GM18907 (cell line): ENCODE measurements at regions not wholly inside any gene's neighbourhood (a gene's known extent, or its start where the extent isn't known, plus 50 kb on each side); places are given as distances from the start of the nearest gene placed in this dataset.
A peak's percentile ranks its signal among the peaks of the same experiment; 100 is the strongest.

Source experiments
- ATAC-seq: cut with Tn5 transposase; IDR thresholded peaks from one replicate; pipeline ENCODE4 v1.9.1; 2021; ENCODE audit warnings: mild to moderate bottlenecking, moderate library complexity; ENCODE audit not compliant: unreplicated experiment

DNA sequence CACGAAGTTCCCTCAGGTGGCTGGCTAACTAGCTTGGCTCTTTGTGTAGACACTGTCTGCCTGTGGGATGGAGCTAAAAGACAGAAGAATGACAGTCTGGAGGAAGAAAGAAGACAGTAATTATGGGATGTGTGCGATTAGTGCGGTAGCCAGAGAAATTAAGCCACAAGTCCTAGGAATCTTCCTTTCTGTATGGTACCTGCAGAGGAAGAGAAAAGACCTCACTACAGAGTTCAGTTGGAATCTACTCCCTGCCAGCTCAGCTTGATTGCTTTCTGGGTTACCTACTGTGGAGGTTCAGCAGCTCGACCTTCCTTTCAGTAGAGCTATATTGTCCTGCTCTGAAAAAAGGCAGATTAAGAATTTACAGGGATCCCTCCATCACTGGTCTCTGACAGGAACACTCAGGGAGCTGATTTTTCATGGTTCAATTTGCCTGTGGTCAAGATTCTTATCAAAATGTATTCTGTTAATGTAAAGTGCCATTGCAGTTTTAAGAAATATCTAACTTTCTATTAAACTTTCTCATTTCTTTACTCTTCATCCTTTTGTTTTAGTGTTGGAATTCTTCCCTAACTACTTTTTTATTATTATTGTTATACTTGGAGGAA, 187.2 kb downstream of the CENPW start:
- ATAC-seq, result no peak

DNA sequence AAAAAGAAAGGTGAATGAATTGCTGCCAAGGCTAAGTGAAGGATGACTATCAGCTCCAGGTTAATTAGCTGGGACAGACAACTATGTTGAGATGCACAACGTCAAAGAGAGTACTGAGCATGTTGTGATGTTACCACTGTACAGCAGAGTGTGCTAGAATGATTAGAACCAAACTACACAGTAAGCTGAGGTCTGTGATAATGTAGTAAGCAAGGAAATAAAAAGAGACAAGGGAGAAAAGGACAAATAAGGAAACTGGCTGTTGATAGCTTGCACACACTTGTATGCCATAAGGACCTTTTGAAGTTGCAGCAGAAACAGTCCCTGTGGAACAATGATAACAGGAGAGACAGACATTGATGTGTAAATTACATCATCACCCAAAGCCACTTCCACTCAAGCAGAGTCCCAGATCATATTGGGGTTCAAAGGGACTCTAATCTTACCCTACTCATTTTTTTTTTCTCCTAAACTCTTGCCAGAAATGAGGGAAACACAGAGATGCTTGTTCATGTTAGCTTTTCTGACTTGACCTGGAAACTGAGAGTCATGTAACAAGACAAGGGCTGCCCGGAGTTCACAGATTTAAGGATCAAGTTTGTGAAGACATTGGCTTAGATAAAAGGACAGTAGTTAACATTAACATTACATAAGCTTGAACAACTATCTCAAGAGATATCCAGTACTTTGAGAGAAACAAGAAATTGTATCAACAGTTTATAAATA, 189.9 kb downstream of the CENPW start:
- ATAC-seq, result no peak

DNA sequence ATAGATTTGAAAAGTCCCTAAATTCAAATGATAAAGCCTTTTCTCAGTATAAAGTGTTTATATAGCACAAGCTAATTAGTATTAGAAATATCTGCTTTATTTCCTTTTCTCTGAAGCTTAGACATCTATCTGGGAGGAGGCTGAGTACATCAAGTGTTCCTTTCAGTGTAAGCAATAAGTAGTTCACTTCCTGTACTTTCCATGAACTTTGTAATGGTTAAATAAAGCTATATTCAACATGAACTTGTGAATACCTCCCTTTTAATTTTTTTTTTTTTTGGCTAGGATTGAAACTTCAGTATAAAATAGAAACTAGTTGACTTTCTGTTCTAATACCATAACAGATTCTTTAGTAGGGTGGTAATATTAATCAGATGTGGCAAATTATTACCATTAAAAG, 190.9 kb downstream of the CENPW start:
- ATAC-seq, result peak; percentile 37

DNA sequence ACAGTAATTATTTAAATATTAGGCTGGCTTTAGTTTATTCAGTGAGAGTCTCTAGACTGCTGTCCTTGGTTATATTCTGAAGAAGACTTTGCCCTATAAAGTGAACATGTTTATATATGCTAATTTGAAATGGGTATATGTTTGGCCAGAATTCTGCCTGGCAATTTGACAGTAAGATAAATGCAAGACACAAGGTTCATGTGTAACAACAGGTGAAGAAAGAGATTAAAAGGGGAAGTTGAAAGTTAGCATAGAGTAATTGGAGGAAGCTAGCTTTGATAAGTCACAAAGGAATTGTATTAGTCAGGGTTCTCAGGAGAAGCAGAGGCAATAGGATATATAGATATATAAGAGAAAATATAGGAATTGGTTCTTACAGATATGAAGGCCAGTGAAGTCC, 191.4 kb downstream of the CENPW start:
- ATAC-seq, result peak; percentile 33

DNA sequence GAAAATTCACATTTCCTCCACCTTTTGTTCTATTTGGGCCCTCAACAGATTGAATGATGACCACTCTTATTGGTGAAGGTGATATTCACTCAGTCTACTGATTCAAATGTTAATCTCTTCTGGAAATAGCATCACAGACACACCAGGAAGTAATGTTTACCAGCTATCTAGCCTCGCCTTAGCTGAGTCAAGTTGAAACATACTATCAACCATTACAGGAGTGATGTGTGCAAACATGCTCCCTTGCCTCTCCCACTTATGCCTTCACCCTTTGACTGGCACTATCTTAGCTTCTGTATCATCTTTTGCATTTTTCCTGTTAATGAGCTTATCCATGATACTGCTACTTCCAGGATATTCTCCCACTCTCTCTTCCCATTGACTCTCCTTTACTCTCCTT, 191.9 kb downstream of the CENPW start:
- peak; percentile 94 for ATAC-seq

DNA sequence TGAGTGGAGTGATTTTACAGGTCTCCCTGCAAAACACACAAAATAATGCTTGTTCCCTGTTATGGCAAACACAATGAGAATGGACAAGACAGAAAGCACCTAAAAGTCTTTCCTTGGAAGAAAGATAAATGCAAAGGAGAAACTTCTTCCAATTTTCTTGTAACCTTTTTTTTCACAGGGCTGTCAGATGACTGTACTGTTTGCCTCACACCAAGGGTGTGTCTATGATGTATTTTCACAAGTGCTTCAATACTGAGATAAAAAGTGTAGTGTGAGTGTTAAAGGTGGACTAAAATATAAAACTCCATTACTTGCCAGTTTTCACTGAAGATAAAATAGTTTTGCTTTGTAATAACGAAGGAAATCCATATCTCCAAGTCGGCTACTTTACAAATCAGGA, 194.5 kb downstream of the CENPW start:
- no peak for ATAC-seq

DNA sequence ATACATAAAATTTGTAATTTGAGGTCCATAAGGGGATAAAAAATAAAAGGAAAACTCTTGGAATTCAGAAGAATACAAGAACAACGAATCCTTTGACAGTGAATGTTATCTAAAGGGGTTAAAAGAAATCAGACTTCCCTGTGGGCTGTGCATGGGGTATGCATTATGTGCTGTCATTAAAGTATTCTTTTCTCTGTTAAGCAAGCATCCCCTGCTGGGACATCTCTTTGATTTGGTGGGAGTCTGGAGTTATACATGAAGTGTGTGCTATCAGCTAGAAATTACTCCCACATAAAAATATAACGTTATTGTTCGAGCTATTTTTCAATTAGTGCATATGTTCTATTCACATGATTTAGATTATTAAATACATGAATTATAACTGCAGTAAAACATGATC, 195.2 kb downstream of the CENPW start:
- no peak for ATAC-seq

DNA sequence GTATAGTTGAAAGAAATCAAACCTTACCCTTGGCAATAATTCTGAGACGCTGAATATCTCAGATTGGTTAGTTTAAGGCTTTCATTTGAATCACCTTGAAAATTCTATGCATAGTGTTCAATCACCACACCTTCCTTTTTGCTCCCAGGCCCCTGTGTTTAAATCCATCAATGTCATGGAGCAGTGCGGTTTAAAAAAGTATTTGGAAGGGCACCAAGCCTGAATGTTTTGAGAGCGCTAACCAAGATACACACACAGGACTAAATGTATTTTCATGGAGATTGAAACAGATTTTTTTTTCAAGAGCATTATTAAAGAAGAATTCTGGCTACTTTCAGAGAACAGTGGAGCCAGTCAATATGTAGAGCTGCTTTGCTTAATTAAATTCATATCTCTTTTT, 195.7 kb downstream of the CENPW start:
- ATAC-seq, result no peak

DNA sequence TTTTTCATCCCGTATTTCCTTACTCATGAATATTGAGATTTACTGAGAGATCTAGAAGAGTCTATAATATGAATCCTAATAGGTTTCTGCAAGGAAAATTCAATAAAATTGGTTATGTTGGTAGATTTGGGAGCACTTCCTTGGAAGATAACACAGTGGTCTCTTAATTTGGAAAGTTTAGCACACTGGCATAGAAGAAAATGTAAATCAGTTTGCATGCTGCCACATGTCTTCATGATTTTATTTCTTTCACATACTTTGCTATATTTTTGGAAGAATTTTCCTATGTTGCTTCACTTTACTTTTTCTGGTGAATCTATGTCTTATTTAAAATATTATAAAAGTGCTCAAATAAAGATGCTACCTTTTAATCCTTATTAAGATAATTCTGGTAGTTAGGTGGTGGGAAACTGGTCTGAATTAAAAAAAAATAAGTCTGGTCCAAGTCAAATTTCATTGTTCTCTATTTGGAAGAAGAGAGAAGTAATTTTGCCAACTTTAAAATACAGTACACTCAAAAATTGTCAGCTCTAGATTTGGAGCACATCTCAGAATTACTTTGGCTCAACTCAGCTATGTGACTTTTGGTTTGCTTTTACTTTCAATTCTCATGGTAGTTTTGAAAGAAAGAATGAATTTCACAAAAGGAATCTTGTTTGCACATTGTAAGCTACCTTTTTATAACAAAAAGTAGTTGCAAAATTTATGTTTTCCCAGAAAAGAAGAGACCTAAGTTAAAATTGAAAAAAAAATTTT, 197.3 kb downstream of the CENPW start:
- no peak for ATAC-seq

DNA sequence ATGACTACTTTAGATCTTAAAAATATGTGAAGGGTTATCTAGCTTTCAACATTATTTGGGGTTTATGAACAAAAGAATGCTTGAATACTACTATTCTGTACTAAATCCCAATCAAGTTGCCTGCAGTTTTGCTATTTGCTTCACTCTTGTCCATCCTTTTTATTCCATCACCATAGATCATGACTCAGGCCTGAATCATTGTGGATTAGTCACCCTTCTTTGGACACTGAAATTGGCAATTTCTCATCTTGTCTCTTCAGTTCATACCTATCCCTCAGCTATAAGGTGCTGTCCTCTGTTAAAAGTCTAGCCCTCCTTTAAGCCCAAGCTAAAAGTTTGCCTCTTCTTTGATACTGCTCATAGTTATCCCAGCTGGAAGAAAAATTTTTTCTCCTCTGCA, 199.1 kb downstream of the CENPW start:
- ATAC-seq, result no peak

DNA sequence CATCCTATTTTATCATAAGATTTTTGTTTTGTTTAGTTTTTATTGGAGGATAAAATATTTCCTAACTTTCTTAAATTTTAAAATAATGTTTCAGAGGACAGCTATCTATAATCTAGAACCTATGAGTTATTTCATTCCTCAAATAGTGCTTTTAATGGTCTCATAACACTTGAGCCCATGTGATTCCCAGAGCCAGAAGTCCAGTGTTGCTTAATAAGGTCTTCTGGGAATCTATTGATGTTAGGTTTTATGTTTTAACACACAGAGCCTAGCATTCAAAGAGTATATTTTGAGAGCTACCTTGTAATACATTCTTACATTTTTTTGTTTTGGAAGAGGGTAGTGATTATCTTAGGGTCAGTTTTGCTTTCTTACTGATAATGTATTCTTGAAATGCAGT, 200.2 kb downstream of the CENPW start:
- no peak for ATAC-seq

DNA sequence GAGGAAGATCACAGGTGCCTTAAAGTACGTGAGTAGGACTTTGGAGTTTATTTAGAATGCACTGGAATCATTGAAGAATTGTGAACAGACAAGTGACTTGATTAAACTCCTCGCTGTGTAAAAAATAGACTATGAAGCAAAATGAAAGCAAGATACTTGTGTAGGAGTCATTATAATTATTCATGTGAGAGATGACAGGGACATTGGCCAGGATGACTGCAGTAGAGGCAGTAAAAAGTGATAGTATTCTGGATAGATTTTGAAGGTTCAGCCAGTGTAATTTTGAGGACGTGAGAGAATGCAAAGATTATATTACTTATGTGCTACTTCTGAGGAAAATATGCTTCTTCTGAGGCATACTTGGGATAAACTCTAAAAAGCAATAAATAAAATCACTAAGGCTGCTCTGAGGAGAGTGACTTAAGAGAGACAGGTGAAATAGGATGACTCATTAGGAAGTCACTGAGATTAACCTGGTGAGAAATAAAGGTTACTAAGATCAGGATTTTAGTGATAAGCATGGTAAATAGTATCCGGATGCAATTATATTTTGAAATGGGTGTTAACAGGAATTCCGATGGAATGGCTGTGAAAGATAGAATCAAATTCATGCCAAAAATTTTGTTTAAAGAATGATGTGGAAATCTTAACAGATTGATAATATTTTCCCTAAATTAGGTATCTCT, 202.0 kb downstream of the CENPW start:
- no peak for ATAC-seq

DNA sequence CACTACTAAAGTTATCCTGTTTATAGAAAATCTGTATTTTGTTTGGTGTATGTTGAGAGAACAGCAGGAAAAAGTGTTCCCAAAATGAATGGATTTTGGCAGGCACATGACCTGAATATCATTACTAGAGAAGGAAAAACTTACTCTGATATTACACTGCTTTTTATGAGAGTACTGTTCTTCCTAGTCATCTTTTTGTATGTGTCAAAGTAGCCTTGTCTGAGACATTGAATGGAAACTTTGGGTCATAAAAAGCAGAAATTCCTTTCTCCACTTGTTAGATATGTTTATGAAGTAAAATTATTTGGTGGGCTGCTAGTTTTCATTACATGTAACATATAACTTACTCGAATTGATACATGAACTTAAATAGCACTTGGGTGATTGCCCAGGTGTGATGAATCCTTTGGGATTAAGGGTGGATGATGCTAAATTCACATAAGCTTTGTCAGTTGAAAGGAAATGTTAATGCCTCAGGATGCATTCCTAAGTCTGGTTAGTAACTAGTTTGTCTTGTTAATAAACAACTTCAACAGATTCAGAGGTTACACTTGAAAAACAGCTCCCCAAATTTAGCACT, 206.7 kb downstream of the CENPW start:
- ATAC-seq, result no peak

DNA sequence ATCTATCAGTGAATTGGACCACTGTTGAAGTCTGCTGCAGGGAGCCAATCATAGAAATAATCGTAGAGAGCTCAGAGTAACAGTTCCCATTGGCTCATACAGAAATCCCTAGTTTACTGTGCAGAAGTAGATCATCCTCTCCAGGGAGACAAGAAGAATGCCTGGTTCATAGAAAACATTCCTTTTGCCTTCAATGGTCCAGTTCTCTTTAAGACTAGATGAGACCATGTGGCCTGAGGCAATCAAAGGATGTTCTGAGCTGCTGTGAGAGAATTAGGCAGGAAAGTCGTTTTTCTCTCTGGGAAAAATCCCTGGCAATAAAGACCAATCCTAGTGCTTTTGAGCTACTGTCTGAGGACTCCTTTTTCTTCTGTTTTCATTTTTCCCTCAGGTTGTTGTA, 208.4 kb downstream of the CENPW start:
- ATAC-seq, result no peak

DNA sequence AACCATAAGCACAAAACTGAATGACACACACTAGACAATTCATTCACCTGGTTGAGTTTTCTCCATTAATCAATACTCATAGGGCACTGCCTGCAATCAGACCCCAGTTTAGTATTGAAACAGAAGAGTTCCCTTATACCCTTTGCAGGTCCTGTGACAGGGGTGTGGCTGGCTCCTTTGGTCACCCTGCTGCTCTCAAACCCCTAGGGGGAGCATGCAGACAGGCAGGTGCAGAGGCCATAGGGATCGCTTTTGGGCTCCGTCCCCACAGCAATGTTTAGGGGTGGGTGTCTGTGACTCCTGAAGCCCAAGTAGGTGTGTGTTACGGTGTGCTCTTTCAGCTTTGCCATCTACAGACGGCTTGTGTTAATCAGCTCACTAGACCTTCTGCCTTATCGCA, 210.4 kb downstream of the CENPW start:
- peak; percentile 42 for ATAC-seq

DNA sequence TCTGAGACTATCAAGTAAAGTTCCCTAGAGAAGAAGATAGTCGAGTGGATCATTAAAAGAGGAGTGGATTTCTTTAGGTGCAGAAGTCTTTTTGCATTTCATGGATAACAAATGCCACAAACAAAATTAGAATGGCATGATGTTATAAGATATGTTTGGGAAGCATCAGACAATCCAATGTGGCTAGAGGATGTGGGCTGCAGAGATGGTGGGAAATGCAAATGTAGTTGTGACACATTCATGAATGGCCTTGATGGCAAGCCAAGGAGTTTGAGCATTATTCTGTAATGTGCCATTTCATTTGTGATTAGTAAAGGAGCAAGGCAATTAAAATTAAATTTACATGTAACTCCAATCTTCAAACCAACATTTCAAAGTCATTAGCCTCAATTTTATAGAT, 211.9 kb downstream of the CENPW start:
- no peak for ATAC-seq

DNA sequence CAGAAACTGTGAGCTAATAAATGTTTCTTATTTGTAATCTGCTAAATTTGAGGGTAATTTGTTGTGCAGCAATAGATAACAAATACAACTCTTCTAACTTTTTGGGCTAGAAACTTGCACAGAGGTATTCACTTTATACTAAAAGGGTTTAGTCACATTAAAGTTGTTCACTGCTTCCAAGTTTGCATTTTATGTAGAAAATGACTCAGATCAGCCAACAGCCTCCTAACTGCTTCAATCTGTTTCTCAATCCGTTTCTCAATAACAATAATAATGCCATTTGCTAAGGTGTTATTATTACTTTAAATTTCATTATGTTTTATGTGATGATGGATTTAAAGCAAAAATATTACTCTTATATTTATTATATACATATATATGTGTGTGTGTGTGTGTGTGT, 213.9 kb downstream of the CENPW start:
- no peak for ATAC-seq

DNA sequence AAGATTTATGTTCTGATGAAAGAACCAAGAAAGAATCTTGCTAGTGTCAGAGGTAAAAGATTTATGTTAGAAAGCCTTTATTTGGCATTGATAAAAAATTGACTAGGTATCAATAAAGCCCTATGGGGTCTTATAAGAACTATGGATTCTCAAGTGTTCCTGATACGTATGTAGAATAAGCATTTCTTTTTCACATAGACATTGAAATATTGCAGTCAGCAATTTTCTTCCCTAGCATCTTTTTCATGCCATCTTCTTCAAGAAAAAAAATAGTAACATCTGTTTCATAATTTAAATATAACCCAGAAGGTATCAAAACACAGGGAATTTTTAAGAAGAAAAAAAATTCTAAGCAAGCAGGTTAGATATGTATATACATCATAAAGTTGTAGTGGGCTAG, 230.6 kb downstream of the CENPW start:
- no peak for ATAC-seq

DNA sequence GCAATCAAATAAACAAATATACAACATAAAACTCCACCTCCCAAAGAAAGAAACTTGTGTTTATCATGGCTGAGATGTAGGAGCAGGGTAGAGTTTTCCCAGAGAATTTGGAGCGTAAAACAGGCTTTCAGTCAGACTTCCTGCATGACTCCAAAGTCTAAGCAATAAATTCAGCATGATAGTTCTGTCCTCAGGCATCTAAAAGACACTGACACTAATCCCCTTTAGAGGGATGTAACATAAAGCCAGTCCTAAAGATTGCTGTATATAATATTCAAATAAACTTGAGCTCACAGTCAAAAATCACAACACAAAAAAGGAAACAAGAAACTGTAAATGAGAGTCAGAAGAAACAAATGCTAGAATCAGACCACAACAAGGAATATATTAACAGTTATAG, 234.4 kb downstream of the CENPW start:
- ATAC-seq, result no peak

DNA sequence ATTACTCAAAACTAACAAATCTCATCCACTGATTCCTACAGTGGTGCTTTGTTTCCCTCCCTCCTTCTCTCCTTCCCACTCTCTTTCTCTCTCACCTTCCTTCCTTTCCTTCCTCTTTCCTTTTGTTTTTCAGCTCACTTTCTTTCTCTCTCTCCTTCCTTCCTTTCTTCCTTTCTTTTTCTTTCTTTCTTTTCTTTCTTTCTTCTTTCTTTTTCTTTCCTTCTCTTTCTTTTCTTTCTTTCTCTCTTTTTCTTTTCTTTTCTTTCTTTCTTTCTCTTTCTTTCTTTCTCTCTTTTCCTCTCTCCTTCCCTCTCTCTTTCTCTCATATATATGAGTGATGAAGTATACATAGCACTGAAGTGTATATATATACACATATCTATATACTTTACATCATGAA, 241.4 kb downstream of the CENPW start:
- ATAC-seq, result no peak

DNA sequence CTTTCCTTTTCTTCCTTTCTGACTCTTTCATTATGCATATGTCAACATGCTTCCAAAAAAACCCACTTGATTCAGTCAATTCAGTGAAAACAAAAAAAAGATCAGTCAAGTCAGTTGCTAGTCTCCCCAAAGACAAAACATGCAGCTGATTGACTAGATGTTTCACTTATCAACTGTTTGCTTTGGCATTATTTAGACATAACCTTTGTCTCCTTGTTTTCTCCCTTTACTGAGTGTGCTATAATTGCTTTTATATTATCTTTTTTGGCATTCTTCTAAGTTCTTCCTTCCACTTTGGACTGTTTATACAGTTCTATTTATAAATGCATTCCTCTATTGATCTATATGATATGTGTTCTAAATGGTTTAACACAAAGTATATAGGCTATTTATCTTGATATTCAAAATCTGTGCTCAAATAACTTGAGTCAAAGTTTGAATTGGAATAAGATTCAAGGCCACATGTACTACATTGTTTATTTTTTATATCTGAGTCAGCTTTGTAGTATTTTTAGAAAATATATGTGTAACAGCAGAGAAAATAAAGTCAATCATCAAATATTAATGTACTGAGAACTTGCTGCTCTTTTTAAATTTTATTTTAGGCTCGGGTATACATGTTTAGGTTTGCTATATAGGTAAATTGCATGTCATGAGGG, 260.5 kb downstream of the CENPW start:
- no peak for ATAC-seq
